ENCODE measurements at regions not wholly inside any gene's neighbourhood (a gene's known extent, or its start where the extent isn't known, plus 50 kb on each side); places are given as distances from the start of the nearest gene placed in this dataset.

- POLR2A ChIA-PET = no interaction called here
- no peak for DNase-seq (ENCODE audit: extremely low read depth in 1 of 4, low spot score in 3 of 4)
- Histone ChIP-seq H3K9me1 (ENCODE audit: control insufficient read depth, insufficient read depth, low read length) (no peaks in the 10 kb centered on the region), H3K36me3 (ENCODE audit: control insufficient read depth, insufficient read depth, low read length) (no peaks in the 10 kb centered on the region), H3K4me2 (ENCODE audit: insufficient read depth, low read length) (no peak overlapping the region), H3K4me3 (no peak overlapping the region), H3K79me2 (ENCODE audit: control insufficient read depth, insufficient read depth, low read length) (no peaks in the 10 kb centered on the region), H3K9me3 (replicated peaks; ENCODE audit: control insufficient read depth, insufficient read depth, low read depth, low read length) (no peaks in the 10 kb centered on the region), H3K27ac (ENCODE audit: extremely low read depth, low read depth, low read length) (no peak overlapping the region), H3K9ac (ENCODE audit: insufficient read depth in 1 of 2, low read depth in 2 of 2, low read length in 2 of 2) (no peak overlapping the region), H3K4me1 (replicated peaks in 1 of 2; ENCODE audit: control insufficient read depth in 2 of 2, insufficient read depth in 2 of 2, low read length in 2 of 2) (no peaks in the 10 kb centered on the region), H4K20me1 (replicated peaks; ENCODE audit: control insufficient read depth, insufficient read depth, low read length) (no peaks in the 10 kb centered on the region), H3K27me3 (ENCODE audit: control insufficient read depth in 2 of 2, insufficient read depth in 2 of 2, low read length in 2 of 2) (no peaks in the 10 kb centered on the region), H2AFZ (ENCODE audit: low read depth, low read length) (no peak overlapping the region)
- no TSS peak for BruUV-seq (replicated peaks)
- WGBS (ENCODE audit: insufficient coverage, low coverage, missing lambda C conversion rate) = 0% methylated on average over 2 of the region's 2 CpGs
- no peak for ATAC-seq
- CTCF ChIA-PET (ENCODE audit: low intra/inter-chr PET ratio) = no interaction called here
- intact Hi-C loops (cut with micrococcal nuclease) (no loop called here), in situ Hi-C loops (cut with MboI) (no loop called here)
- no peak for FAIRE-seq
- no peak for TF ChIP-seq MBD2 (IDR thresholded peaks at IDR 0.05; ENCODE audit: borderline replicate concordance, low read depth)
- no peak for TF ChIP-seq ZNF146 (CRISPR knock-in tag; IDR thresholded peaks at IDR 0.05; ENCODE audit: unreplicated experiment)
- no peak for TF ChIP-seq ZNF174 (CRISPR knock-in tag; IDR thresholded peaks at IDR 0.05)
- TF ChIP-seq ZNF253 (CRISPR knock-in tag; conservative IDR thresholded peaks at IDR 0.05) = no peak
Observed at GRCh38 chr16:52964290-52964689, 88.4 kb downstream of the CHD9NB start.

- no peaks in the 10 kb centered on the region for H3K4me1 ChIP-seq (replicated peaks in 1 of 2; ENCODE audit: control insufficient read depth in 2 of 2, insufficient read depth in 2 of 2, low read length in 2 of 2)
- FAIRE-seq = no peak
- H3K4me2 ChIP-seq (ENCODE audit: insufficient read depth, low read length) = no peak overlapping the region
- no peak for ATAC-seq
- POLR2A ChIA-PET = no interaction called here
- in situ Hi-C loops (cut with MboI) = no loop called here
- no peak overlapping the region for H3K9ac ChIP-seq (ENCODE audit: insufficient read depth in 1 of 2, low read depth in 2 of 2, low read length in 2 of 2)
- no peak overlapping the region for H2AFZ ChIP-seq (ENCODE audit: low read depth, low read length)
- CTCF ChIA-PET (ENCODE audit: low intra/inter-chr PET ratio) = no interaction called here
- TF ChIP-seq ARID1B (IDR thresholded peaks at IDR 0.05) = no peak
- no peak for TF ChIP-seq PHF8 (IDR thresholded peaks at IDR 0.05; ENCODE audit: borderline replicate concordance, low read length)
- no peak for TF ChIP-seq C11orf30 (IDR thresholded peaks at IDR 0.05; ENCODE audit: low read depth)
- no peak for TF ChIP-seq MLLT1 (IDR thresholded peaks at IDR 0.05)
- TF ChIP-seq ZNF217 (CRISPR knock-in tag; IDR thresholded peaks at IDR 0.05) = no peak
- TF ChIP-seq FOSL1 (tag; conservative IDR thresholded peaks at IDR 0.05) = no peak
- no peak for TF ChIP-seq POLR3G (IDR thresholded peaks at IDR 0.05; ENCODE audit: extremely low read depth, insufficient read length, insufficient replicate concordance)
- no peak for TF ChIP-seq ATF4 (CRISPR knock-in tag; IDR thresholded peaks at IDR 0.05)
- no peaks in the 10 kb centered on the region for H4K20me1 ChIP-seq (replicated peaks; ENCODE audit: control insufficient read depth, insufficient read depth, low read length)
- no peaks in the 10 kb centered on the region for H3K79me2 ChIP-seq (ENCODE audit: control insufficient read depth, insufficient read depth, low read length)
- no peaks in the 10 kb centered on the region for H3K36me3 ChIP-seq (ENCODE audit: control insufficient read depth, insufficient read depth, low read length)
- WGBS (ENCODE audit: insufficient coverage, low coverage, missing lambda C conversion rate) = 2% methylated on average over 4 of the region's 4 CpGs
- no peak for DNase-seq (ENCODE audit: extremely low read depth in 1 of 4, low spot score in 3 of 4)
- intact Hi-C loops (cut with micrococcal nuclease) = no loop called here
- H3K9me1 ChIP-seq (ENCODE audit: control insufficient read depth, insufficient read depth, low read length) = no peaks in the 10 kb centered on the region
- H3K27me3 ChIP-seq (ENCODE audit: control insufficient read depth in 2 of 2, insufficient read depth in 2 of 2, low read length in 2 of 2) = no peaks in the 10 kb centered on the region
- H3K4me3 ChIP-seq = no peak overlapping the region
- no peaks in the 10 kb centered on the region for H3K9me3 ChIP-seq (replicated peaks; ENCODE audit: control insufficient read depth, insufficient read depth, low read depth, low read length)
- no peak overlapping the region for H3K27ac ChIP-seq (ENCODE audit: extremely low read depth, low read depth, low read length)
- no TSS peak for BruUV-seq (replicated peaks)
Observed at GRCh38 chr16:52963855-52964242, 88.8 kb downstream of the CHD9NB start.
